Activated B cell treated with CpG ODN at 0.5 μM for 24 hours (primary cell): ENCODE measurements at regions not wholly inside any gene's neighbourhood (a gene's known extent, or its start where the extent isn't known, plus 50 kb on each side); places are given as distances from the start of the nearest gene placed in this dataset.

Experiments
- ATAC-seq: fragments of 200-7000 bp; cut with Tn5 transposase; one replicate; pipeline ENCODE4 v1.10.0; 2021; ENCODE audit warnings: low read depth, mild to moderate bottlenecking, moderate library complexity
- CTCF ChIA-PET: fragments of 350-600 bp; sonication (Branson Sonifier 250); formaldehyde crosslinking; loops from one replicate; lab custom pipeline; 2021; ENCODE audit warnings: antibody characterized with exemption; lab: Charles Lee
- POLR2A ChIA-PET: fragments of 350-600 bp; sonication (Branson Sonifier 250); formaldehyde crosslinking; loops from one replicate; lab custom pipeline; 2021; ENCODE audit warnings: antibody characterized with exemption; lab: Charles Lee
- DNase-seq: peaks from one replicate; pipeline ENCODE4 v3.0.0; 2022
- H3K27ac Mint-ChIP-seq: one replicate; pipeline ENCODE4 v1.8.0; 2020; ENCODE audit warnings: mixed read lengths
- H3K27me3 Mint-ChIP-seq: one replicate; pipeline ENCODE4 v1.8.0; 2021; ENCODE audit warnings: mixed read lengths
- H3K36me3 Mint-ChIP-seq: one replicate; pipeline ENCODE4 v1.8.0; 2021; ENCODE audit warnings: low read depth, mixed read lengths
- H3K4me1 Mint-ChIP-seq: one replicate; pipeline ENCODE4 v1.8.0; 2021; ENCODE audit warnings: mixed read lengths
- H3K4me3 Mint-ChIP-seq: one replicate; pipeline ENCODE4 v1.8.0; 2020; ENCODE audit warnings: mild to moderate bottlenecking, mixed read lengths
- H3K9me3 Mint-ChIP-seq: one replicate; pipeline ENCODE4 v1.8.0; 2020; ENCODE audit warnings: mixed read lengths
- CTCF ChIP-seq: fragments of 200-600 bp; IDR thresholded peaks from one replicate; pipeline ENCODE4 v1.8.0; 2022; ENCODE audit warnings: antibody characterized with exemption, mild to moderate bottlenecking
- intact Hi-C: fragments of 100-400 bp; cut with micrococcal nuclease; formaldehyde crosslinking; loops from one replicate; pipeline ENCODE4 v1.15.1; 2024

GRCh38 chr7:18386607-18387006, 108.9 kb upstream of the HDAC9 start:
- Mint-ChIP-seq H3K27ac (peak overlapping the region; percentile 3), H3K27me3 (no peaks in the 10 kb centered on the region), H3K4me3 (no peak overlapping the region), H3K4me1 (peaks cover 50% of the 10 kb centered on the region), H3K36me3 (no peaks in the 10 kb centered on the region), H3K9me3 (no peaks in the 10 kb centered on the region)
- intact Hi-C loops = no loop called here
- ChIA-PET POLR2A (no interaction called here), CTCF (no interaction called here)
- DNase-seq (no peak), ATAC-seq (no peak)
- no peak for TF ChIP-seq CTCF

- ATAC-seq = no peak
- H3K36me3 Mint-ChIP-seq = no peaks in the 10 kb centered on the region
- no peak for DNase-seq
- CTCF ChIA-PET = interaction anchor here (1.3 kb wide), 1 partner anchor 279 kb away, joined by 3 read pairs; no protein-coding TSS in a partner anchor
- H3K4me1 Mint-ChIP-seq = peaks cover 56% of the 10 kb centered on the region
- no peaks in the 10 kb centered on the region for H3K27me3 Mint-ChIP-seq
- intact Hi-C loops = no loop called here
- no peak overlapping the region for H3K4me3 Mint-ChIP-seq
- H3K9me3 Mint-ChIP-seq = no peaks in the 10 kb centered on the region
- TF ChIP-seq CTCF = no peak
- H3K27ac Mint-ChIP-seq = no peak overlapping the region
- POLR2A ChIA-PET = no interaction called here
These were observed 108.3 kb upstream of the HDAC9 start for GRCh38 chr7:18387191-18387735.

- no peaks in the 10 kb centered on the region for H3K36me3 Mint-ChIP-seq
- intact Hi-C loops = no loop called here
- no peak for TF ChIP-seq CTCF
- no peak for ATAC-seq
- no peaks in the 10 kb centered on the region for H3K9me3 Mint-ChIP-seq
- ChIA-PET POLR2A (interaction anchor here (0.9 kb wide), 1 partner anchor 99 kb away, joined by 5 read pairs; no protein-coding TSS in a partner anchor), CTCF (interaction anchor here (1.2 kb wide), 1 partner anchor 275 kb away, joined by 3 read pairs; no protein-coding TSS in a partner anchor)
- peaks cover 69% of the 10 kb centered on the region for H3K4me1 Mint-ChIP-seq
- no peaks in the 10 kb centered on the region for H3K27me3 Mint-ChIP-seq
- no peak for DNase-seq
- H3K4me3 Mint-ChIP-seq = peak overlapping the region; percentile 29
- peak overlapping the region; percentile 43 for H3K27ac Mint-ChIP-seq
These were observed 105.0 kb upstream of the HDAC9 start for GRCh38 chr7:18390535-18390907.

GRCh38 chr7:18393465-18394118, 102.0 kb upstream of the HDAC9 start:
- intact Hi-C loops = no loop called here
- TF ChIP-seq CTCF = no peak
- ATAC-seq (no peak), DNase-seq (no peak)
- peaks cover 49% of the 10 kb centered on the region for H3K4me1 Mint-ChIP-seq
- no peaks in the 10 kb centered on the region for H3K36me3 Mint-ChIP-seq
- POLR2A ChIA-PET = interaction anchor here (1.3 kb wide), 1 partner anchor 25 kb away, joined by 3 read pairs; no protein-coding TSS in a partner anchor
- no peaks in the 10 kb centered on the region for H3K27me3 Mint-ChIP-seq
- H3K9me3 Mint-ChIP-seq = no peaks in the 10 kb centered on the region
- no peak overlapping the region for H3K4me3 Mint-ChIP-seq
- CTCF ChIA-PET = no interaction called here
- H3K27ac Mint-ChIP-seq = peak overlapping the region; percentile 14

DNA sequence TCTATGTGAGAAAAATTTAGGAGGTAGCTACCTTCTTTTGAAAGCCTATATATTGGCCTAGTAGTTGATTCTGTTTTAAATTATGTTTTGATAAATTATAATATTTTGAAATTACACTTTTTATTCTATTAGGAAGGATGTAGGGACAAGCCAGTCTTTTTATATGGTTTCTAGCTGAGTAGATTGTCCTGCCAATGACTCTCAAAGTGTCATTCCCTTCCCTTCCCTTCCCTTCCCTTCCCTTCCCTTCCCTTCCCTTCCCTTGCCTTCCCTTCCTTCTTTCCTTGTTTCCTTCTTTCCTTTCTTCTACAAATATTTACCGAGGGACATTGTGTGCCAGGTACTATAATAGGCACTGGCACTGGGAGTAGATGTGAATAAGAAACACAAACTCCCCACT, 99.7 kb upstream of the HDAC9 start:
- intact Hi-C loops = no loop called here
- no peaks in the 10 kb centered on the region for H3K27me3 Mint-ChIP-seq
- DNase-seq = no peak
- H3K4me3 Mint-ChIP-seq = no peak overlapping the region
- H3K4me1 Mint-ChIP-seq = peaks cover 45% of the 10 kb centered on the region
- no peaks in the 10 kb centered on the region for H3K9me3 Mint-ChIP-seq
- ATAC-seq = no peak
- H3K27ac Mint-ChIP-seq = no peak overlapping the region
- POLR2A ChIA-PET = no interaction called here
- H3K36me3 Mint-ChIP-seq = no peaks in the 10 kb centered on the region
- no peak for TF ChIP-seq CTCF
- CTCF ChIA-PET = no interaction called here
